ENCODE measurements at regions not wholly inside any gene's neighbourhood (a gene's known extent, or its start where the extent isn't known, plus 50 kb on each side); places are given as distances from the start of the nearest gene placed in this dataset.

DNA sequence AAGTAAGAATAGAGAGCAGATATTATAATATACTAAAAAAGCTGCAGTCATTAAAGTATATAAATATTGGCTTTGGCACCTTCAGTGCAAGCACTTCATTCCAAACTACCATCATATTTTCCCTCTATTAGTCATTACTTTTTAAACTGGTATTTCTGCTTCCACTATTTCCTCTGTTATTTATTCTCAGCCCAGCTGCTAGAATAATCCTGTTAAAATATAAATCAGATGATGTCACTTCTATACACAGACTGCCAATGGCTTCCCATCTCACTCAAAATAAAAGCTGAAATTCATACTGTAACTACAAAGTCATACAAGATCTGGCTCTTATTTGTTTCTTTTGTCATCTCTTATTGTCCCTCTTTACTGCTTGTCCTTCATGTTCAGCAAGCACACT is 432.9 kb downstream of the TLE4 start:
- Histone ChIP-seq H3K4me3 (no peak overlapping the region), H3K36me3 (replicated peaks in 1 of 2) (no peaks in the 10 kb centered on the region)

DNA sequence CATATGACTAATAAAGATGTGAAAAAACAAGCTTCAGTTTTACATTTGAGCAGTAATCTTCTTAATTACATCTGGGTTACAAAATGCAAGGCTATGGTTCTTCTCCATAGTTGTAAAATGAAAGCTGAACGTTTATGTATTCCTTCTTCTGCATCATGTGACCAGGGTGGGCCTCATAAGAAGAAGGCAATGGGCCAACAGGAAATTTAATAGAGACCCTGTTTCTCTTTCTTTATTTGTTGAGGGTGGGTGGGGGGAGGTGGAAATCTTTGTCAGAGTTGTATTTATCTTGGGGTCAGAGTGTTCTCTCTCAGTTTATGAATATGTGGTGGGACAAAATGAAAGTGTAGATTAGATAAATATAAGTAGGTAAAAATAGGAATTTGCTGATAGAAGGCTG is 418.8 kb downstream of the TLE4 start:
- Histone ChIP-seq H3K36me3 (replicated peaks in 1 of 2) (no peaks in the 10 kb centered on the region), H3K27me3 (no peaks in the 10 kb centered on the region), H3K4me1 (replicated peaks in 1 of 2) (no peaks in the 10 kb centered on the region), H3K9me3 (replicated peaks in 1 of 3) (no peaks in the 10 kb centered on the region), H3K4me3 (no peak overlapping the region), H3K27ac (no peak overlapping the region)
- TF ChIP-seq, protein P1, sequence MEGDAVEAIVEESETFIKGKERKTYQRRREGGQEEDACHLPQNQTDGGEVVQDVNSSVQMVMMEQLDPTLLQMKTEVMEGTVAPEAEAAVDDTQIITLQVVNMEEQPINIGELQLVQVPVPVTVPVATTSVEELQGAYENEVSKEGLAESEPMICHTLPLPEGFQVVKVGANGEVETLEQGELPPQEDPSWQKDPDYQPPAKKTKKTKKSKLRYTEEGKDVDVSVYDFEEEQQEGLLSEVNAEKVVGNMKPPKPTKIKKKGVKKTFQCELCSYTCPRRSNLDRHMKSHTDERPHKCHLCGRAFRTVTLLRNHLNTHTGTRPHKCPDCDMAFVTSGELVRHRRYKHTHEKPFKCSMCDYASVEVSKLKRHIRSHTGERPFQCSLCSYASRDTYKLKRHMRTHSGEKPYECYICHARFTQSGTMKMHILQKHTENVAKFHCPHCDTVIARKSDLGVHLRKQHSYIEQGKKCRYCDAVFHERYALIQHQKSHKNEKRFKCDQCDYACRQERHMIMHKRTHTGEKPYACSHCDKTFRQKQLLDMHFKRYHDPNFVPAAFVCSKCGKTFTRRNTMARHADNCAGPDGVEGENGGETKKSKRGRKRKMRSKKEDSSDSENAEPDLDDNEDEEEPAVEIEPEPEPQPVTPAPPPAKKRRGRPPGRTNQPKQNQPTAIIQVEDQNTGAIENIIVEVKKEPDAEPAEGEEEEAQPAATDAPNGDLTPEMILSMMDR (IDR thresholded peaks at IDR 0.05): no peak
- TF ChIP-seq POLR2A (IDR thresholded peaks at IDR 0.05): no peak
- DNase-seq: no peak
- intact Hi-C loops (cut with DNase I): no loop called here
- WGBS, 4 donors: 14 to 49% (median 38%) methylated on average over 1 of the region's 1 CpG

More for the DNA sequence above, 432.9 kb downstream of the TLE4 start:
- Histone ChIP-seq H3K9me3 (replicated peaks in 1 of 3) (no peaks in the 10 kb centered on the region), H3K27me3 (no peaks in the 10 kb centered on the region), H3K27ac (no peak overlapping the region), H3K4me1 (replicated peaks in 1 of 2) (no peaks in the 10 kb centered on the region)
- TF ChIP-seq, protein P1 (IDR thresholded peaks at IDR 0.05): no peak
- no peak for TF ChIP-seq POLR2A (IDR thresholded peaks at IDR 0.05)
- intact Hi-C loops (cut with DNase I): no loop called here
- DNase-seq: no peak

DNA sequence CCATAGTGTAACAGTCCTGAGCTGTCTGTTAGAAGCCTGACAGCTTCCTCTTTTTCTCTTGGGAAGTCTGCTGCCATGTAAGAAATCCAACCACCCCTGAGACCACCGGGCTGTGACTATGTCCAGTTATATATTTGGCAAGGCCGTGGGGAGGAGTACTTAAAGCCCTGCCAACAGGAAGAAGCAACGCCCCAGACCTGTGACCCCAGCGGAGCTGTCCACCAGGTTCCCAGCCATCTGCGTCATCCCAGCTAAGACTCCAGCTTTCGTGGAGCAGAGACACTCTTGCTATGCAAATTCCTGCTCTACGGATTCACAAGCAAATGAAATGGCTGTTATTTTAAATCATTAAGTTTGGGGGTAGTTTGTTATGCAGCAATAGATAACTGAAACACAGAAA is 417.3 kb downstream of the TLE4 start:
- TF ChIP-seq POLR2A (IDR thresholded peaks at IDR 0.05): no peak
- TF ChIP-seq, protein P1 (IDR thresholded peaks at IDR 0.05): no peak
- Histone ChIP-seq H3K36me3 (replicated peaks in 1 of 2) (no peaks in the 10 kb centered on the region), H3K4me3 (no peak overlapping the region), H3K27ac (no peak overlapping the region), H3K27me3 (no peaks in the 10 kb centered on the region), H3K9me3 (replicated peaks in 1 of 3) (no peaks in the 10 kb centered on the region), H3K4me1 (replicated peaks in 1 of 2) (no peaks in the 10 kb centered on the region)
- no peak for DNase-seq
- intact Hi-C loops (cut with DNase I): no loop called here
- WGBS, 4 donors: 43 to 74% (median 62%) methylated on average over 5 to 7 of the region's 7 CpGs

DNA sequence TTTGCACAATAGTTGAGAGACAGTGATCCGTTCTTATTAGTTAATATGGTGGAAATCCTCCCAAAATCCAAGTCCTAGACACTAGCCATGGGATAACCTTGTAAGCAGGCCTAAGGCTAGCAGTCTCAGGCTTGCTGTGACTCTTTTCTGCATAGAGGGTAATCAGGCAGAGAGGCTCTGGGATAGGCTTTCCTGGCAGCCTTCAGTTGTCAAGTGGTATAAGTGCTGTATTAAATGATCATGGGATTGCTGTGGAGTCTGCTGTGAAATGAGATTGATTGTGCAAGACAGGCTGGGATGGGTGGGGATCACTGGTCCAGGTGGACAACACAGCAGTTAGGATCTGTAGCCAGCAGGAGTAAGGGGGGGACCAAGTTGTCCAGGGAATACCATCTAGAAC is 416.4 kb downstream of the TLE4 start:
- H3K36me3 ChIP-seq (replicated peaks in 1 of 2): no peaks in the 10 kb centered on the region
- no peak for TF ChIP-seq POLR2A (IDR thresholded peaks at IDR 0.05)
- TF ChIP-seq, protein P1 (IDR thresholded peaks at IDR 0.05): no peak
- H3K27me3 ChIP-seq: no peaks in the 10 kb centered on the region
- H3K4me3 ChIP-seq: no peak overlapping the region
- WGBS, 4 donors: 85 to 100% (median 90%) methylated on average over 1 of the region's 1 CpG
- H3K4me1 ChIP-seq (replicated peaks in 1 of 2): no peaks in the 10 kb centered on the region
- intact Hi-C loops (cut with DNase I): no loop called here
- no peaks in the 10 kb centered on the region for H3K9me3 ChIP-seq (replicated peaks in 1 of 3)
- no peak overlapping the region for H3K27ac ChIP-seq
- DNase-seq: no peak

Data from adrenal gland (tissue), 9 donors.